Neural cell (in vitro differentiated cells): ENCODE measurements at regions not wholly inside any gene's neighbourhood (a gene's known extent, or its start where the extent isn't known, plus 50 kb on each side); places are given as distances from the start of the nearest gene placed in this dataset.

Experiments
- H2AFZ ChIP-seq: fragments of 200-600, 300-800 bp; sonication (generic), shearing (Covaris generic); 2 replicates; pipeline ENCODE4 v1.6.0; 2014; ENCODE audit warnings: low read depth, mild to moderate bottlenecking, antibody characterized with exemption, low read length, moderate library complexity
- H3F3A ChIP-seq: fragments of 200-600 bp; shearing (Covaris generic); 2 replicates; pipeline ENCODE4 v1.6.1; 2016; ENCODE audit warnings: mild to moderate bottlenecking, moderate library complexity, mixed read lengths, antibody characterized with exemption, low read length; ENCODE audit not compliant: insufficient read depth, poor library complexity, severe bottlenecking
- H3K27ac ChIP-seq: fragments of 200-600, 300-800 bp; sonication (generic), shearing (Covaris generic); 2 replicates; pipeline ENCODE4 v1.5.1; 2014; ENCODE audit warnings: mild to moderate bottlenecking, low read length, moderate library complexity
- H3K27me3 ChIP-seq: fragments of 300-800, 200-600 bp; sonication (generic), shearing (Covaris generic); 2 replicates; pipeline ENCODE4 v1.6.0; 2014; ENCODE audit warnings: mild to moderate bottlenecking, low read depth, low read length, moderate library complexity; ENCODE audit not compliant: insufficient read depth
- H3K36me3 ChIP-seq: fragments of 300-800, 200-600 bp; sonication (generic), shearing (Covaris generic); 2 replicates; pipeline ENCODE4 v1.5.1; 2014; ENCODE audit warnings: mild to moderate bottlenecking, antibody characterized with exemption, low read length, moderate library complexity; ENCODE audit not compliant: insufficient read depth
- H3K4me2 ChIP-seq: fragments of 300-800, 200-600 bp; sonication (generic), shearing (Covaris generic); 2 replicates; pipeline ENCODE4 v1.6.0; 2014; ENCODE audit warnings: mild to moderate bottlenecking, low read length
- H3K4me3 ChIP-seq: fragments of 300-800, 200-600 bp; sonication (generic), shearing (Covaris generic); 2 replicates; pipeline ENCODE4 v1.5.1; 2014; ENCODE audit warnings: mild to moderate bottlenecking, low read length, moderate library complexity
- H3K79me2 ChIP-seq: fragments of 200-600 bp; shearing (Covaris generic); replicated peaks from 2 replicates; pipeline ENCODE4 v1.6.0; 2014; ENCODE audit warnings: mild to moderate bottlenecking, low read length, moderate library complexity; ENCODE audit not compliant: insufficient read depth
- H3K9ac ChIP-seq: fragments of 300-800, 200-600 bp; sonication (generic), shearing (Covaris generic); 2 replicates; pipeline ENCODE4 v1.6.1; 2016; ENCODE audit warnings: mild to moderate bottlenecking, low read length, mixed read lengths
- H3K9me2 ChIP-seq: fragments of 200-600 bp; shearing (Covaris generic); 2 replicates; pipeline ENCODE4 v1.6.1; 2016; ENCODE audit warnings: mild to moderate bottlenecking, low read length, mixed read lengths; ENCODE audit not compliant: insufficient read depth
- H3K9me3 ChIP-seq: fragments of 200-600, 300-800 bp; sonication (generic), shearing (Covaris generic); 2 replicates; pipeline ENCODE4 v1.6.1; 2016; ENCODE audit warnings: mild to moderate bottlenecking, mixed run types, low read length, moderate library complexity, mixed read lengths
- H4K20me1 ChIP-seq: fragments of 200-600 bp; shearing (Covaris generic); 2 replicates; pipeline ENCODE4 v1.6.1; 2016; ENCODE audit warnings: mild to moderate bottlenecking, mixed run types; ENCODE audit not compliant: insufficient read depth
- POLR2AphosphoS5 ChIP-seq: IDR thresholded peaks from 2 replicates; pipeline ENCODE4 v1.6.1; 2012
- small RNA-seq, 3 experiments: library from RNA; depleted of rRNA; stranded (forward); fragments of <200 nt; gene quantifications; one replicate each; pipeline ENCODE3, GENCODE V24; 2012

DNA sequence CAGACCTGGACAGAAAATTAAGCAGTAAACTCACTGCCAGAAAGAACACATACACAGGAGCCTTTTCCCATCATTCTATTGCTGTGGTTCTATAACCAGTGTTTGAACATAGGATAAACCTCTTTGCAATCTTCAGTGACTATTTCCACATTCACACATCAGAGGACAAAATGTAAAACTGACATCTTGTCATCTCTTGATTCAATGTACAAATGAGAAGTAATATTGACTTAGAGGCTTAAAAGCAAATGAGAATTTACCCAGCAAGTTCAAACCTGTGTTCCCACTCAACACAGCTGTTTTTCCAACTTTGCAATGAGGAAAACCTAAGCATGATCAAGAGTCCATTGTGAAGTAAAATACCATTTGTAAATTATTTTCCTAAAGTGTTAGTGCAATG, 307.1 kb upstream of the CPXCR1 start:
- no peak overlapping the region for H3K9ac ChIP-seq
- no peak for TF ChIP-seq POLR2AphosphoS5
- H3K4me2 ChIP-seq = no peak overlapping the region

More for the DNA sequence above, 307.1 kb upstream of the CPXCR1 start:
- Histone ChIP-seq H2AFZ (no peak overlapping the region), H3K27me3 (no peaks in the 10 kb centered on the region), H3F3A (no peaks in the 10 kb centered on the region), H3K79me2 (no peaks in the 10 kb centered on the region), H3K27ac (no peak overlapping the region), H3K9me2 (no peaks in the 10 kb centered on the region), H3K36me3 (no peaks in the 10 kb centered on the region), H3K4me3 (no peak overlapping the region), H3K9me3 (no peaks in the 10 kb centered on the region), H4K20me1 (no peaks in the 10 kb centered on the region)

Small RNA genes in the stretch of these regions (small RNA-seq; reads per million reads assigned to genes)
- gene AL929325.1 = 0 reads per million in 3 experiments
- 0 reads per million in 3 experiments for gene RF01225
